SH-SY5Y (cell line): ENCODE measurements at regions not wholly inside any gene's neighbourhood (a gene's known extent, or its start where the extent isn't known, plus 50 kb on each side); places are given as distances from the start of the nearest gene placed in this dataset.

Source experiments
- GATA2 ChIP-seq: IDR thresholded peaks from 2 replicates; pipeline ENCODE4 v1.6.1; 2011; ENCODE audit warnings: mild to moderate bottlenecking, low read depth, low read length
- GATA3 ChIP-seq: IDR thresholded peaks from 2 replicates; pipeline ENCODE4 v1.6.1; 2011; ENCODE audit warnings: low read depth, mild to moderate bottlenecking, low read length, moderate library complexity

DNA sequence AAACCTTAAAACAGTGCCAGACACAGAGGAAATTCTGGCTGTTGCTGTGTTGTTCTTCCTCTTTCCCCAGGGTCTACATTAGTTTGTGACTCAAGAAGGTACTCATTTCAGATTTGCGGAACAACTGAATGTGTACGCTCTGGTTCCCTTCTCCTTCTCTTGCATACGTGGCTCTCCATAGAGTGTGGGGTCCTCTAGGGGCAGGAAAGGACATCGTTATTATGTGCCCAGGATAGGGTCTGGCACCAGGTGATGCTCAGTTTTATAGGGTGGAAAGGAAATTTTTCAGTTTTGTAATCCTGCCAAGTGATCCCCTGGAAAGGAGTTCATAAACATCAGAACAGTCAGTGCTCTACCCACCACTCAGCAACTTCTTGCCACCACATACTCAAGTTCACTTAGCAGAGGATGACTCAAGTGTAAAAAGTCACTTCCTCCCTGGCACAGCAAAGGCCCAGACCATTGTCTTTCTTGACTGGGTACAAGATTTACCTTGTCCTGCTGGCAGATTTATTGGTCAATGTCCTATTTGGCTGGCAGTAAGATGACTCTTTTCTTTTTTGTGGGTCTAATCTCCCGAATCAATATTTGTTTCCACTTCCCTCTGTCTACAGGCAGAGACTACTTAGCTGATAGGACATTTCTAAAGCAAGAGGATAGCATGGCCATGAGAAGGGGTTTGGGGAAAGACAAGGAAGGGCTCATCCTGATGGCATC is 246.0 kb upstream of the TENM4 start:
- TF ChIP-seq GATA2: no peak
- TF ChIP-seq GATA3: no peak
